Neural cell (in vitro differentiated cells): ENCODE measurements at regions not wholly inside any gene's neighbourhood (a gene's known extent, or its start where the extent isn't known, plus 50 kb on each side); places are given as distances from the start of the nearest gene placed in this dataset.

Experiments used
- H2AFZ ChIP-seq: fragments of 200-600, 300-800 bp; sonication (generic), shearing (Covaris generic); 2 replicates; pipeline ENCODE4 v1.6.0; 2014; ENCODE audit warnings: low read depth, mild to moderate bottlenecking, antibody characterized with exemption, low read length, moderate library complexity
- H3F3A ChIP-seq: fragments of 200-600 bp; shearing (Covaris generic); 2 replicates; pipeline ENCODE4 v1.6.1; 2016; ENCODE audit warnings: mild to moderate bottlenecking, moderate library complexity, mixed read lengths, antibody characterized with exemption, low read length; ENCODE audit not compliant: insufficient read depth, poor library complexity, severe bottlenecking
- H3K27ac ChIP-seq: fragments of 200-600, 300-800 bp; sonication (generic), shearing (Covaris generic); 2 replicates; pipeline ENCODE4 v1.5.1; 2014; ENCODE audit warnings: mild to moderate bottlenecking, low read length, moderate library complexity
- H3K27me3 ChIP-seq: fragments of 300-800, 200-600 bp; sonication (generic), shearing (Covaris generic); 2 replicates; pipeline ENCODE4 v1.6.0; 2014; ENCODE audit warnings: mild to moderate bottlenecking, low read depth, low read length, moderate library complexity; ENCODE audit not compliant: insufficient read depth
- H3K36me3 ChIP-seq: fragments of 300-800, 200-600 bp; sonication (generic), shearing (Covaris generic); 2 replicates; pipeline ENCODE4 v1.5.1; 2014; ENCODE audit warnings: mild to moderate bottlenecking, antibody characterized with exemption, low read length, moderate library complexity; ENCODE audit not compliant: insufficient read depth
- H3K4me2 ChIP-seq: fragments of 300-800, 200-600 bp; sonication (generic), shearing (Covaris generic); 2 replicates; pipeline ENCODE4 v1.6.0; 2014; ENCODE audit warnings: mild to moderate bottlenecking, low read length
- H3K4me3 ChIP-seq: fragments of 300-800, 200-600 bp; sonication (generic), shearing (Covaris generic); 2 replicates; pipeline ENCODE4 v1.5.1; 2014; ENCODE audit warnings: mild to moderate bottlenecking, low read length, moderate library complexity
- H3K79me2 ChIP-seq: fragments of 200-600 bp; shearing (Covaris generic); replicated peaks from 2 replicates; pipeline ENCODE4 v1.6.0; 2014; ENCODE audit warnings: mild to moderate bottlenecking, low read length, moderate library complexity; ENCODE audit not compliant: insufficient read depth
- H3K9ac ChIP-seq: fragments of 300-800, 200-600 bp; sonication (generic), shearing (Covaris generic); 2 replicates; pipeline ENCODE4 v1.6.1; 2016; ENCODE audit warnings: mild to moderate bottlenecking, low read length, mixed read lengths
- H3K9me2 ChIP-seq: fragments of 200-600 bp; shearing (Covaris generic); 2 replicates; pipeline ENCODE4 v1.6.1; 2016; ENCODE audit warnings: mild to moderate bottlenecking, low read length, mixed read lengths; ENCODE audit not compliant: insufficient read depth
- H3K9me3 ChIP-seq: fragments of 200-600, 300-800 bp; sonication (generic), shearing (Covaris generic); 2 replicates; pipeline ENCODE4 v1.6.1; 2016; ENCODE audit warnings: mild to moderate bottlenecking, mixed run types, low read length, moderate library complexity, mixed read lengths
- H4K20me1 ChIP-seq: fragments of 200-600 bp; shearing (Covaris generic); 2 replicates; pipeline ENCODE4 v1.6.1; 2016; ENCODE audit warnings: mild to moderate bottlenecking, mixed run types; ENCODE audit not compliant: insufficient read depth
- CTCF ChIP-seq: fragments of 450-650 bp; IDR thresholded peaks from 2 replicates; pipeline ENCODE4 v1.5.1; 2014; ENCODE audit warnings: antibody characterized with exemption, mild to moderate bottlenecking, moderate library complexity; ENCODE audit not compliant: poor library complexity, severe bottlenecking
- EP300 ChIP-seq: fragments of 450-650 bp; conservative IDR thresholded peaks from 2 replicates; pipeline ENCODE4 v1.6.1; 2014; ENCODE audit warnings: antibody characterized with exemption, mild to moderate bottlenecking, moderate library complexity; ENCODE audit not compliant: poor library complexity, severe bottlenecking
- EZH2 ChIP-seq: fragments of 200-600, 300-800 bp; shearing (Covaris generic), sonication (generic); IDR thresholded peaks from 2 replicates; pipeline ENCODE4 v1.6.1; 2014; ENCODE audit warnings: antibody characterized with exemption, low read length, borderline replicate concordance, mild to moderate bottlenecking; ENCODE audit not compliant: insufficient read depth, poor library complexity, severe bottlenecking
- MXI1 ChIP-seq: fragments of 450-650 bp; conservative IDR thresholded peaks from 2 replicates; pipeline ENCODE4 v1.6.1; 2014; ENCODE audit warnings: antibody characterized with exemption, mild to moderate bottlenecking; ENCODE audit not compliant: poor library complexity, severe bottlenecking
- POLR2AphosphoS5 ChIP-seq: IDR thresholded peaks from 2 replicates; pipeline ENCODE4 v1.6.1; 2012
- RAD21 ChIP-seq: fragments of 450-650 bp; conservative IDR thresholded peaks from 2 replicates; pipeline ENCODE4 v1.6.1; 2014; ENCODE audit warnings: antibody characterized with exemption, mild to moderate bottlenecking, moderate library complexity
- REST ChIP-seq: IDR thresholded peaks from 2 replicates; pipeline ENCODE4 v1.6.1; 2012; ENCODE audit warnings: borderline replicate concordance
- SMC3 ChIP-seq: fragments of 450-650 bp; conservative IDR thresholded peaks from 2 replicates; pipeline ENCODE4 v1.6.1; 2014; ENCODE audit warnings: antibody characterized with exemption, mild to moderate bottlenecking, moderate library complexity; ENCODE audit not compliant: poor library complexity
- TAF1 ChIP-seq: IDR thresholded peaks from 2 replicates; pipeline ENCODE4 v1.6.1; 2012; ENCODE audit warnings: low read depth

- no peaks in the 10 kb centered on the region for H3K27me3 ChIP-seq
- H3K4me3 ChIP-seq = peak overlapping the region; percentile 24
- H2AFZ ChIP-seq = no peak overlapping the region
- H3F3A ChIP-seq = peaks cover 5% of the 10 kb centered on the region
- no peak overlapping the region for H3K4me2 ChIP-seq
- H4K20me1 ChIP-seq = no peaks in the 10 kb centered on the region
- H3K36me3 ChIP-seq = no peaks in the 10 kb centered on the region
- no peaks in the 10 kb centered on the region for H3K79me2 ChIP-seq
- peak overlapping the region; percentile 47 for H3K27ac ChIP-seq
- H3K9me2 ChIP-seq = no peaks in the 10 kb centered on the region
- no peaks in the 10 kb centered on the region for H3K9me3 ChIP-seq
- H3K9ac ChIP-seq = no peak overlapping the region
- TF ChIP-seq SMC3 (no peak), EP300 (peak; percentile 39), CTCF (no peak)
Measured at GRCh38 chr11:112485280-112485679, 224.6 kb upstream of the PLET1 start.

- H3K9me2 ChIP-seq = no peaks in the 10 kb centered on the region
- no peak overlapping the region for H3K27ac ChIP-seq
- H3K4me2 ChIP-seq = no peak overlapping the region
- no peaks in the 10 kb centered on the region for H3K79me2 ChIP-seq
- H3F3A ChIP-seq = no peaks in the 10 kb centered on the region
- no peak overlapping the region for H3K9ac ChIP-seq
- no peaks in the 10 kb centered on the region for H4K20me1 ChIP-seq
- H3K36me3 ChIP-seq = no peaks in the 10 kb centered on the region
- no peak overlapping the region for H2AFZ ChIP-seq
- TF ChIP-seq CTCF = no peak
- TF ChIP-seq REST = no peak
- no peak for TF ChIP-seq SMC3
- TF ChIP-seq RAD21 = no peak
- no peak for TF ChIP-seq MXI1
- no peaks in the 10 kb centered on the region for H3K27me3 ChIP-seq
- H3K4me3 ChIP-seq = no peak overlapping the region
- H3K9me3 ChIP-seq = no peaks in the 10 kb centered on the region
Measured at GRCh38 chr11:112497826-112498225, 237.2 kb upstream of the PLET1 start.

- Histone ChIP-seq H3F3A (no peaks in the 10 kb centered on the region), H3K9me2 (no peaks in the 10 kb centered on the region), H3K36me3 (no peaks in the 10 kb centered on the region), H3K27me3 (no peaks in the 10 kb centered on the region), H3K27ac (no peak overlapping the region), H3K9ac (no peak overlapping the region), H3K4me2 (no peak overlapping the region), H3K9me3 (no peaks in the 10 kb centered on the region), H2AFZ (no peak overlapping the region), H4K20me1 (no peaks in the 10 kb centered on the region), H3K79me2 (no peaks in the 10 kb centered on the region), H3K4me3 (no peak overlapping the region)
- TF ChIP-seq REST = no peak
- no peak for TF ChIP-seq POLR2AphosphoS5
- TF ChIP-seq MXI1 = no peak
- TF ChIP-seq RAD21 = no peak
- TF ChIP-seq EP300 = no peak
- TF ChIP-seq EZH2 = no peak
- no peak for TF ChIP-seq TAF1
Measured at GRCh38 chr11:112498701-112499100, 238.0 kb upstream of the PLET1 start.
